Psoas muscle (tissue), 7 donors: ENCODE measurements at regions not wholly inside any gene's neighbourhood (a gene's known extent, or its start where the extent isn't known, plus 50 kb on each side); places are given as distances from the start of the nearest gene placed in this dataset.

Experiments used
- ATAC-seq, 4 donors: fragments of 200-7000 bp; cut with Tn5 transposase; one replicate each; pipeline ENCODE4 v1.9.1; 2020; ENCODE audit warnings: moderate library complexity in 3 of 4, mild to moderate bottlenecking in 2 of 4
- DNase-seq, 2 donors: peaks; one replicate each; pipeline ENCODE4 v3.0.0-alpha.2; 2020
- H3K27ac ChIP-seq: fragments of 200-600 bp; one replicate; pipeline ENCODE4 v1.8.0; 2022
- H3K27me3 ChIP-seq, 3 donors: fragments of 200-600 bp in 1 of 3; one replicate each; pipeline versions ENCODE4 v1.6.1 to v1.8.0; 2013 to 2022; ENCODE audit warnings: low read length in 2 of 3, mild to moderate bottlenecking in 2 of 3, moderate library complexity in 1 of 3; ENCODE audit not compliant: insufficient read depth in 3 of 3
- H3K36me3 ChIP-seq, 2 donors: fragments of 200-600 bp in 1 of 2; one replicate each; pipeline versions ENCODE4 v1.6.1 to v1.8.0; 2013 to 2022; ENCODE audit warnings: low read depth in 1 of 2, mild to moderate bottlenecking in 1 of 2, moderate library complexity in 1 of 2; ENCODE audit not compliant: insufficient read depth in 1 of 2
- H3K4me1 ChIP-seq: fragments of 200-600 bp; one replicate; pipeline ENCODE4 v1.8.0; 2022
- H3K4me3 ChIP-seq: fragments of 200-600 bp; one replicate; pipeline ENCODE4 v1.8.0; 2022; ENCODE audit warnings: mild to moderate bottlenecking
- H3K9me3 ChIP-seq: fragments of 200-600 bp; one replicate; pipeline ENCODE4 v1.8.0; 2022
- CTCF ChIP-seq: fragments of 200-600 bp; IDR thresholded peaks from one replicate; pipeline ENCODE4 v1.8.0; 2022; ENCODE audit warnings: antibody characterized with exemption
- WGBS, 3 donors: extraction: QIAGEN DNeasy Blood & Tissue Kit; methylation state at CpG; one replicate each; pipeline versions ENCODE4 v1.1.6 to v1.1.7; 2013; 5-methylcytosine and 5-hydroxymethylcytosine counted together
- intact Hi-C, 2 donors: fragments of 100-400 bp; cut with DNase I; formaldehyde crosslinking; loops; one replicate each; pipeline versions ENCODE4 v1.11.0 to v1.14.2; 2022
- donor health status: healthy with polysubstance abuse.
- donor health status: DM: no; HTN: no; CAD: no; lungs with moderate emphysema.
- donor health status: Bipolar disorder and iron deficiency.
- donor health status: healthy.
- donor health status: DM: yes; HTN: yes; CAD: no.
- donor health status: DM: no; HTN: no; CAD: no.
- donor health status: DM: yes; HTN: yes; CAD: no.

- Histone ChIP-seq H3K4me1 (no peaks in the 10 kb centered on the region), H3K4me3 (no peak overlapping the region), H3K27me3 (peaks cover 0 to 4% (median 0%) of the 10 kb centered on the region in 3 donors), H3K9me3 (no peaks in the 10 kb centered on the region), H3K27ac (no peak overlapping the region), H3K36me3 (no peaks in the 10 kb centered on the region)
- intact Hi-C loops = no loop called here
- TF ChIP-seq CTCF = no peak
- WGBS, 3 donors = 91 to 98% (median 95%) methylated on average over 5 of the region's 5 CpGs
- DNase-seq = no peak
- ATAC-seq = no peak
Measured at GRCh38 chr2:216292475-216292874, 79.8 kb downstream of the MARCHF4 start.

GRCh38 chr2:216289470-216289869, 82.8 kb downstream of the MARCHF4 start:
- H3K4me3 ChIP-seq = no peak overlapping the region
- H3K36me3 ChIP-seq = no peaks in the 10 kb centered on the region
- 22 to 31% (median 27%) methylated on average over 2 of the region's 2 CpGs for WGBS, 3 donors
- H3K27me3 ChIP-seq = peaks cover 0 to 9% (median 0%) of the 10 kb centered on the region in 3 donors
- DNase-seq = no peak
- no peak for ATAC-seq
- no peak for TF ChIP-seq CTCF
- no peaks in the 10 kb centered on the region for H3K4me1 ChIP-seq
- H3K27ac ChIP-seq = no peak overlapping the region
- intact Hi-C loops = no loop called here
- no peaks in the 10 kb centered on the region for H3K9me3 ChIP-seq

- intact Hi-C loops = no loop called here
- TF ChIP-seq CTCF = no peak
- 30 to 38% (median 31%) methylated on average over 5 of the region's 5 CpGs for WGBS, 3 donors
- no peaks in the 10 kb centered on the region for H3K4me1 ChIP-seq
- no peak overlapping the region for H3K27ac ChIP-seq
- no peaks in the 10 kb centered on the region for H3K9me3 ChIP-seq
- no peak overlapping the region for H3K4me3 ChIP-seq
- H3K27me3 ChIP-seq = peaks cover 0 to 9% (median 0%) of the 10 kb centered on the region in 3 donors
- no peak for ATAC-seq
- H3K36me3 ChIP-seq = no peaks in the 10 kb centered on the region
- DNase-seq = no peak
Measured at GRCh38 chr2:216287251-216287650, 85.0 kb downstream of the MARCHF4 start.

GRCh38 chr2:216286616-216287231, 85.6 kb downstream of the MARCHF4 start:
- peaks cover 0 to 9% (median 0%) of the 10 kb centered on the region in 3 donors for H3K27me3 ChIP-seq
- no peaks in the 10 kb centered on the region for H3K9me3 ChIP-seq
- TF ChIP-seq CTCF = no peak
- intact Hi-C loops = no loop called here
- no peaks in the 10 kb centered on the region for H3K4me1 ChIP-seq
- no peak overlapping the region for H3K27ac ChIP-seq
- no peaks in the 10 kb centered on the region for H3K36me3 ChIP-seq
- no peak overlapping the region for H3K4me3 ChIP-seq
- ATAC-seq (no peak), DNase-seq (no peak)
- 63 to 77% (median 66%) methylated on average over 8 of the region's 8 CpGs for WGBS, 3 donors

- DNase-seq = no peak
- WGBS, 3 donors = 36 to 39% (median 36%) methylated on average over 7 of the region's 7 CpGs
- Histone ChIP-seq H3K36me3 (no peaks in the 10 kb centered on the region), H3K9me3 (no peaks in the 10 kb centered on the region), H3K4me1 (no peaks in the 10 kb centered on the region), H3K27ac (no peak overlapping the region), H3K4me3 (no peak overlapping the region), H3K27me3 (peaks cover 0 to 9% (median 0%) of the 10 kb centered on the region in 3 donors)
- TF ChIP-seq CTCF = no peak
- no peak for ATAC-seq
- intact Hi-C loops = no loop called here
Measured at GRCh38 chr2:216285701-216286100, 86.6 kb downstream of the MARCHF4 start.
